Mesendoderm (in vitro differentiated cells): ENCODE measurements at regions not wholly inside any gene's neighbourhood (a gene's known extent, or its start where the extent isn't known, plus 50 kb on each side); places are given as distances from the start of the nearest gene placed in this dataset.
"Not testable (repeated sequence)": the region's sequence is repeated elsewhere in the genome, so short reads cannot be mapped to it uniquely, and the experiment has no call there.

Experiments
- DNase-seq: peaks from one replicate; pipeline ENCODE4 v3.0.0; 2013
- H2AK5ac ChIP-seq: 2 replicates; pipeline ENCODE4 v1.6.1; 2013; ENCODE audit warnings: low read length, inconsistent platforms
- H2BK120ac ChIP-seq: 2 replicates; pipeline ENCODE4 v1.6.1; 2013; ENCODE audit warnings: low read depth, mild to moderate bottlenecking, low read length, moderate library complexity, mixed read lengths
- H2BK15ac ChIP-seq: replicated peaks from 2 replicates; pipeline ENCODE4 v1.6.1; 2013; ENCODE audit warnings: low read depth, mild to moderate bottlenecking, moderate library complexity
- H2BK5ac ChIP-seq: 2 replicates; pipeline ENCODE4 v1.6.1; 2013; ENCODE audit warnings: low read length, inconsistent platforms
- H3K18ac ChIP-seq: 2 replicates; pipeline ENCODE4 v1.6.1; 2013; ENCODE audit warnings: mild to moderate bottlenecking, low read length, mixed read lengths
- H3K23ac ChIP-seq: one replicate; pipeline ENCODE4 v1.6.1; 2013; ENCODE audit warnings: low read length
- H3K27ac ChIP-seq: 2 replicates; pipeline ENCODE4 v1.5.1; 2013; ENCODE audit warnings: low read depth, mild to moderate bottlenecking, inconsistent platforms, low read length, moderate library complexity
- H3K27me3 ChIP-seq: 2 replicates; pipeline ENCODE4 v1.6.1; 2013; ENCODE audit warnings: low read length, control low read depth, mild to moderate bottlenecking, inconsistent platforms; ENCODE audit not compliant: insufficient read depth, poor library complexity
- H3K36me3 ChIP-seq: 2 replicates; pipeline ENCODE4 v1.6.1; 2013; ENCODE audit warnings: low read length, inconsistent platforms; ENCODE audit not compliant: control insufficient read depth, insufficient read depth
- H3K4ac ChIP-seq: one replicate; pipeline ENCODE4 v1.6.1; 2013; ENCODE audit warnings: low read depth, mild to moderate bottlenecking, low read length, moderate library complexity
- H3K4me1 ChIP-seq: 2 replicates; pipeline ENCODE4 v1.6.1; 2013; ENCODE audit warnings: low read depth, low read length, inconsistent platforms; ENCODE audit not compliant: control insufficient read depth
- H3K4me2 ChIP-seq: 2 replicates; pipeline ENCODE4 v1.6.1; 2013; ENCODE audit warnings: low read length
- H3K4me3 ChIP-seq: 2 replicates; pipeline ENCODE4 v1.5.1; 2013; ENCODE audit warnings: mild to moderate bottlenecking, low read length
- H3K56ac ChIP-seq: one replicate; pipeline ENCODE4 v1.6.1; 2013; ENCODE audit warnings: low read length
- H3K79me1 ChIP-seq: 2 replicates; pipeline ENCODE4 v1.6.1; 2013; ENCODE audit warnings: low read length, inconsistent platforms
- H3K79me2 ChIP-seq: 2 replicates; pipeline ENCODE4 v1.6.1; 2013; ENCODE audit warnings: mild to moderate bottlenecking, low read length; ENCODE audit not compliant: control insufficient read depth, insufficient read depth
- H3K9ac ChIP-seq: 2 replicates; pipeline ENCODE4 v1.6.1; 2013; ENCODE audit warnings: low read length, inconsistent platforms
- H4K5ac ChIP-seq: one replicate; pipeline ENCODE4 v1.6.1; 2013; ENCODE audit warnings: low read length
- H4K8ac ChIP-seq: one replicate; pipeline ENCODE4 v1.6.1; 2013; ENCODE audit warnings: low read depth, mild to moderate bottlenecking, control low read depth, low read length, moderate library complexity
- WGBS: extraction: QIAGEN DNeasy Blood & Tissue Kit; methylation state at CpG from one replicate; pipeline ENCODE4 v1.1.7; 2013; ENCODE audit warnings: low lambda C conversion rate, missing lambda C conversion rate; ENCODE audit not compliant: insufficient coverage; ENCODE audit errors: extremely low coverage; 5-methylcytosine and 5-hydroxymethylcytosine counted together

DNA sequence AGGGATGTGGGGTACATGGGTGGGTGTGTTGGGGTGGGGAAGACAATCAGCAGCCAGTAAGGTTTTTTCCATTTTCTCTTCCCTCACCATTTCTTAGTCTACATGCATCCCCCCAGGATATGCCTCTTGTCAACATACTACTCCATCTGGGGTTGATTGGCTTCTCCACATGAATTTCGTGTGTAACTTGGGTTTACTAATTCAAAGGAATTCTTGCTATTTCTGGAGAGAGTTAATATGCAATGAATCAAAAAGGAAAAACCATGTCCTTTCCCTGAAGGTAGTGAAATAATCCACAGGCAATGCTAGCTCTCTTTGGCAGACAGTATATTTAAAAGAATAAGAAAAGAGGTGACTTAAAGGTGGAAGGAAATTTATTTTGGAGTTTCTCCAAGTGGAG lies 198.4 kb downstream of the EBLN2 start:
- Histone ChIP-seq H3K4me3 (no peak overlapping the region), H2AK5ac (no peak overlapping the region), H3K79me1 (no peaks in the 10 kb centered on the region), H2BK120ac (no peak overlapping the region), H4K8ac (no peak overlapping the region), H3K79me2 (no peaks in the 10 kb centered on the region), H3K36me3 (no peaks in the 10 kb centered on the region), H3K23ac (no peak overlapping the region), H3K56ac (no peak overlapping the region), H2BK15ac (no peak overlapping the region), H2BK5ac (no peak overlapping the region), H3K4me1 (peaks cover 4% of the 10 kb centered on the region), H3K9ac (no peak overlapping the region), H4K5ac (no peak overlapping the region), H3K4me2 (no peak overlapping the region), H3K27me3 (no peaks in the 10 kb centered on the region), H3K4ac (no peak overlapping the region), H3K18ac (no peak overlapping the region), H3K27ac (no peak overlapping the region)
- DNase-seq: no peak
- WGBS: no CpG with 5 or more reads among the region's 1 CpG

DNA sequence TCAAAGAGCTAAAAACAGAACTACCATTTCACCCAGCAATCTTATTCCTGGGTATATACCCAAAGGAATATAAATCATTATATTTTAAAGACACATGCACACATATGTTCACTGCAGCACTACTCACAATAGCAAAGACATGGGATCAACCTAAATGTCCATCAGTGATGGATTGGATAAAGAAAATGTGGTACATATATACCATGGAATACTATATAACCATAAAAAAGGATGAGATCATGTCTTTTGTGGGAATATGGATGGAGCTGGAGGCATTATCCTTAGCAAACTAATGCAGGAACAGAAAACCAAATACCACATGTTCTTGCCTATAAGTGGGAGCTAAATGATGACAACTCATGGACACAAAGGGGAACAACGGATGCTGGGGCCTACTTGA lies 205.1 kb downstream of the EBLN2 start:
- H3K36me3 ChIP-seq, H2BK15ac ChIP-seq, H3K18ac ChIP-seq, H2BK5ac ChIP-seq, H3K9ac ChIP-seq, H4K8ac ChIP-seq, H3K4me1 ChIP-seq, H3K79me2 ChIP-seq, H2BK120ac ChIP-seq, H4K5ac ChIP-seq, H3K4me2 ChIP-seq, H3K27me3 ChIP-seq, H3K4me3 ChIP-seq, H3K79me1 ChIP-seq, H2AK5ac ChIP-seq, H3K56ac ChIP-seq, H3K27ac ChIP-seq, H3K23ac ChIP-seq, H3K4ac ChIP-seq, DNase-seq: not testable (repeated sequence)
- WGBS: no CpG with 5 or more reads among the region's 1 CpG

DNA sequence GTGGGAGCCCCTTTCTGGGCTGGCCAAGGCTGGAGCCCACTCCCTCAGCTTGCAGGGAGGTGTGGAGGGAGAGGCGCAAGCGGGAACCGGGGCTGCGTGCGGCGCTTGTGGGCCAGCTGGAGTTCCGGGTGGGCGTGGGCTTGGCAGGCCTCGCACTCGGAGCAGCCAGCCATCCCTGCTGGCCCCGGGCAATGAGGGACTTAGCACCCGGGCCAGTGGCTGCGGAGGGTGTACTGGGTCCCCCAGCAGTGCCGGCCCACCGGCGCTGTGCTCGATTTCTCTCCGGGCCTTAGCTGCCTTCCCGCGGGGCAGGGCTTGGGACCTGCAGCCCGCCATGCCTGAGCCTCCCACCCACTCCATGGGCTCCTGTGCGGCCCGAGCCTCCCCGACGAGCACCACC lies 207.7 kb downstream of the EBLN2 start:
- not testable (repeated sequence) for H3K4me1 ChIP-seq, H2BK120ac ChIP-seq, H2BK15ac ChIP-seq, DNase-seq, H2AK5ac ChIP-seq, H3K79me2 ChIP-seq, H4K5ac ChIP-seq, H3K18ac ChIP-seq, H3K9ac ChIP-seq, H4K8ac ChIP-seq, H3K23ac ChIP-seq, H3K4ac ChIP-seq, H3K36me3 ChIP-seq, H2BK5ac ChIP-seq, H3K56ac ChIP-seq, H3K27ac ChIP-seq, H3K4me3 ChIP-seq, H3K4me2 ChIP-seq, H3K79me1 ChIP-seq, H3K27me3 ChIP-seq
- WGBS: no CpG with 5 or more reads among the region's 25 CpGs

DNA sequence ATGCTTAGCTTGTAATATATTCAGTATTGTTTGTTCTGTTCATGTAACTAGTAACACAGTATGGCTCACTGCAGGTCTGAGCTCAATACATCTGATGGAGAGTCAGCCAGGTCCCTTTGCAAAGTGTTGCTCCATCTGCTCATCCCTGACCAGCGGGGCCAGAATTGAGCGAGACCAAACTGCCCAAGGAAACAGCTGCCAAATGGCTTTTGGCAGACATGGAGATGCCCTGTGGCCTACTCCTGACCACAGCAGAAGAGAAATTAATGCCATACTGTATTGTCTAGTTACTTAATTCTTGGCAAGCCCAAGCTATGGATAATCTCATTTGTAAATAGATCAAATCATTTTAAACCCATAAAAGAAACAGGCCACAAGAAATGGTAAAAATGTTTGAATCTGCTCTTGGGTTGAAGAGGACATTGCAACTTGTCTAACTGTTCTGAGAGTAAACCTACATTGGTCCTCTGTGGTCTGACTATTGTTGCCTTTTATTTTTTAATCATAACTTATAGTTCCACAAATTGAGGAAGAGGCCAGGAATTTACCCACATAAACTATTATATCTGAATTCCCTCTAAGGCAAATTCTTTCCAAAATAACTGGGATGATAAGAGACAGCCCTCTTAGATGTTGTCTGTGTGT lies 209.5 kb downstream of the EBLN2 start:
- Histone ChIP-seq H3K4me1 (no peaks in the 10 kb centered on the region), H2BK15ac (no peak overlapping the region), H3K4ac (no peak overlapping the region), H2BK5ac (no peak overlapping the region), H3K9ac (no peak overlapping the region), H3K36me3 (no peaks in the 10 kb centered on the region), H3K4me2 (no peak overlapping the region), H3K27ac (no peak overlapping the region), H3K79me2 (no peaks in the 10 kb centered on the region), H3K18ac (no peak overlapping the region), H4K5ac (no peak overlapping the region), H3K79me1 (no peaks in the 10 kb centered on the region), H3K27me3 (no peaks in the 10 kb centered on the region), H4K8ac (no peak overlapping the region), H3K23ac (no peak overlapping the region), H2AK5ac (no peak overlapping the region), H3K4me3 (no peak overlapping the region), H3K56ac (no peak overlapping the region), H2BK120ac (no peak overlapping the region)
- DNase-seq: no peak
- no CpG with 5 or more reads among the region's 2 CpGs for WGBS

DNA sequence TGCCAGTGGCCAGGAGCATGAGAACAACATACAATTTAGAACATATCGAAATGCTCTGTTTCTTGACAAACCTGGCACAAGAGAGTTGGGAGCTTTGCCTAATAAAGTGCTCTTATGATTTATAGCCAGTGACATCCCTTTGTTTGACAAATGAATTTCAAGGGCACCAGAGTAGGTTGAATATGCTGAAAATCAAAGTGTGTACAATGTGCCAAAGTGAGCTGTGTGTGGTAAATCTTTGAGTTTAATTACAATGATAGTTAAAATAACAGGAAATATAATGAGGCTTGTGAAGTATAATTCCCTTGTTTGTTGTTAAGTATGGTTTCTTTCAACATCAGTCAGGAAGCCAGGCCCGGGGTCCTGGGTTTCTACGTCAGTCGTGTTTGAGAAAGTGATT lies 211.9 kb downstream of the EBLN2 start:
- no peak overlapping the region for H4K8ac ChIP-seq
- H3K27ac ChIP-seq: no peak overlapping the region
- H3K27me3 ChIP-seq: no peaks in the 10 kb centered on the region
- no peaks in the 10 kb centered on the region for H3K79me2 ChIP-seq
- no peaks in the 10 kb centered on the region for H3K4me1 ChIP-seq
- H2BK15ac ChIP-seq: no peak overlapping the region
- DNase-seq: no peak
- no peak overlapping the region for H2AK5ac ChIP-seq
- H3K23ac ChIP-seq: no peak overlapping the region
- no peak overlapping the region for H3K9ac ChIP-seq
- H3K79me1 ChIP-seq: no peaks in the 10 kb centered on the region
- WGBS: no CpG with 5 or more reads among the region's 4 CpGs
- H3K4ac ChIP-seq: no peak overlapping the region
- no peaks in the 10 kb centered on the region for H3K36me3 ChIP-seq
- no peak overlapping the region for H3K18ac ChIP-seq
- no peak overlapping the region for H3K56ac ChIP-seq
- no peak overlapping the region for H2BK5ac ChIP-seq
- H2BK120ac ChIP-seq: no peak overlapping the region
- H3K4me2 ChIP-seq: no peak overlapping the region
- no peak overlapping the region for H4K5ac ChIP-seq
- H3K4me3 ChIP-seq: no peak overlapping the region

DNA sequence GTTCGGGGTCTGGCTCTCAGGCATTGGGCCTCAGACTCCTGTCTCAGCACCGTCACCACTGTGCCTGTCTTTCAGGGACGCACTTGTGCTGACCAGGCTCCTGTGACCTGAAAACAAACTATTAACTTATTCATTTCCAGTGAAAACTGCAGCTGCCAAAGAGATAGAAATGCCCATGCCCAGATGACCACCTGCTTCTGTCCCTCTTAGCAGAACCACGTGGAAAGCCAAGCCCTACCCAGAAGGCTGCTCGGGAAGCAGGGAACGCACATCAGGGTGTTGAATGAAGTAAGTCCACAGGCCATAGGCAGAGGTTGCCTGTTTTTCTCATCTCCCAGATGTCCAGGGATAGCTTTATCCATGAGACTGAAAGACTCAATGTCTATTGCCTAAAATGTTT lies 219.3 kb downstream of the EBLN2 start:
- Histone ChIP-seq H3K4me1 (no peaks in the 10 kb centered on the region), H4K8ac (no peak overlapping the region), H3K27me3 (no peaks in the 10 kb centered on the region), H3K36me3 (no peaks in the 10 kb centered on the region), H3K79me1 (no peaks in the 10 kb centered on the region), H4K5ac (no peak overlapping the region), H2AK5ac (no peak overlapping the region), H3K27ac (no peak overlapping the region), H3K23ac (no peak overlapping the region), H2BK15ac (no peak overlapping the region), H2BK5ac (no peak overlapping the region), H3K79me2 (no peaks in the 10 kb centered on the region), H3K4me3 (no peak overlapping the region), H3K18ac (no peak overlapping the region), H3K9ac (no peak overlapping the region), H3K4ac (no peak overlapping the region), H3K56ac (no peak overlapping the region), H3K4me2 (no peak overlapping the region), H2BK120ac (no peak overlapping the region)
- no peak for DNase-seq
- no CpG with 5 or more reads among the region's 6 CpGs for WGBS
